Dedifferentiated amniotic fluid mesenchymal stem cell (primary cell): ENCODE measurements at regions not wholly inside any gene's neighbourhood (a gene's known extent, or its start where the extent isn't known, plus 50 kb on each side); places are given as distances from the start of the nearest gene placed in this dataset.

ENCODE experiments used
- DNase-seq: peaks from one replicate; pipeline ENCODE4 v3.0.0-alpha.2; 2016; ENCODE audit errors: extremely low spot score

DNA sequence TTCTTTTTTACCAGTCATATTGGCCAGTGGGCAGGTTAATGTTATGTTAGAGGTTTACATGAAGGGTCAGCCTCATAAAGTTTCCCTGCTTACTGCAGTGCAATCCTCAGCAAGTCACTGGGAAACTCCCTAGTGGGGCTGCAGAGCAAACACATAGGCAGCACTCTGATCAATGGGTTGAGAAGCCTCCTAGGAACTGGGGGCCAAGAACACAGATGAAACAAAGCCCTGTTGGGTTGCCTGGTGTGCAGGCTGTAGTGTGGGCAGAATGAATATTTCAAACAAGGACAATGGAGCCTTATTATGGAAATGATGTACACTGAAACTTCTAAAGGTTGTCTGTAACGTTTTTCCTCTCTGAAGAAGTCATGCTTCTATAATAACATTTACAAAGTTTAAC lies 431.6 kb upstream of the PTBP2 start:
- DNase-seq, result no peak

DNA sequence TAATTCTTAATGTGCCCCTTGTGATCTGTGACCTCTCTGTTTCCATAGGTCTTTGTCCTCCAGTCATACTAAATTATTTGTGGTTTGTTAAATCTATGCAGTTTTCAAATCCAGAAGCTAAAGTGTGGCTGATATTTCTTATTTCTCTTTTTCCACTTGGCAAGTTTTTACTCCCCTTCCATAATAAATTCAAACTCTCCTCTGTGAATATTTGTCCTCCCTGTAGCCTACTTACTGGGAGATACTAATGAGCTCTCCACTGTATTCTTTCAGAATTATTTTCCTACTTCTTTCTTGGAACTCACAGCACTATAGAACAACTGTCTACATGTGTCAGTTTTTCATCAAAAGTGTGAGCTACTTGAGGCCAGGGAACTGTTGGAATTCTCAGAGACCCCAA lies 430.8 kb upstream of the PTBP2 start:
- no peak for DNase-seq

DNA sequence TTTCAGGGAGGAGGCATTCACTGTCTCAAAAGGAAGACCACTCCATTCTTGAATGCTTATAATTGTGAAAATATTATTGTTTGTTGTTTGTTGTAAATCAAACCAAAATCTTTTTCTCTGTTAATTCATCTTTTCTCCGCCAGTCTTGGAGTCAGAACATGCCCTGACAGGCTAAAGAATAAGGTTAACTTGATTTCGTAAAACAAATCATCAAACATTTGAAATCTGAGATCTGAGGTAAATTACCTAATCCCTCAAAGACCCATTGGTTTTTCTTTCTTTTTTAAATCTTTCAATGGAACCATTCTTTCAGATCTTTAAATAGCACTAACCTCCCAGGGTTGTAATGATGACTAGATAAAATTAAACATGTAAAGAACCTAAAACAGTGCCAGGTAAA lies 430.1 kb upstream of the PTBP2 start:
- DNase-seq, result no peak

DNA sequence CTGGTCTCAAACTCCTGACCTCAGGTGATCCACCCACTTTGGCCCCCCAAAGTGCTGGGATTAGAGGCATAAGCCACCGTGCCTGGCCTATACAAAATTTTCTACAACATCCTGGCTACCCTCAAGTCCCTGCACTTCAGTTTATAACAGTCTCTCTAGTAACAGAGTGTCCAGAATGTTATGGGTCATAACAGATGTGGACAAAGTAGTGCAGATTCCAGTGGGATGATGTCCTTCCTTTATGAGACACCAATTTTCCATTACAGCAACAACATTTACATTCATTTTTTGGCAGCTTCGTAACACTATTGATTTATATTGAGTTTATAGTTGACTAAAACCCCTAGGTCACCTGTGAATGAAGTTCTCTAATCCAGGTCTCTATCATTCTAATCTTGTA lies 429.4 kb upstream of the PTBP2 start:
- no peak for DNase-seq

DNA sequence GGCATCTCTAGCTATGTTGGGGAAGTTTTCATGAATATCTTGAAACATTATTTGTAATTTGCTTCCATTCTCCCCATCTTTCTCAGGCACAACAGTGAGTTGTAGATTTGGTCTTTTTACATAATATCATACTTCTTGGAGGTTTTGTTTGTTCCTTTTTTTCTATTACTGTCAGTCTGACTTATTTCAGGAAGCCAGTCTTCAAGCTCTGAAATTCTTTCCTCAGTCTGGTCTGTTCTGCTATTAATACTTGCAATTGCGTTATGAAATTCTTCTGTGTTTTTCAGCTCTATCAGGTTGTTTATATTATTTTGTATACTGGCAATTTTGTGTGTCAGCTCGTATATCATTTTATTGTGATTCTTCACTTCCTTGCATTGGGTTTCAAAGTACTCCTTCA lies 424.6 kb upstream of the PTBP2 start:
- no peak for DNase-seq

DNA sequence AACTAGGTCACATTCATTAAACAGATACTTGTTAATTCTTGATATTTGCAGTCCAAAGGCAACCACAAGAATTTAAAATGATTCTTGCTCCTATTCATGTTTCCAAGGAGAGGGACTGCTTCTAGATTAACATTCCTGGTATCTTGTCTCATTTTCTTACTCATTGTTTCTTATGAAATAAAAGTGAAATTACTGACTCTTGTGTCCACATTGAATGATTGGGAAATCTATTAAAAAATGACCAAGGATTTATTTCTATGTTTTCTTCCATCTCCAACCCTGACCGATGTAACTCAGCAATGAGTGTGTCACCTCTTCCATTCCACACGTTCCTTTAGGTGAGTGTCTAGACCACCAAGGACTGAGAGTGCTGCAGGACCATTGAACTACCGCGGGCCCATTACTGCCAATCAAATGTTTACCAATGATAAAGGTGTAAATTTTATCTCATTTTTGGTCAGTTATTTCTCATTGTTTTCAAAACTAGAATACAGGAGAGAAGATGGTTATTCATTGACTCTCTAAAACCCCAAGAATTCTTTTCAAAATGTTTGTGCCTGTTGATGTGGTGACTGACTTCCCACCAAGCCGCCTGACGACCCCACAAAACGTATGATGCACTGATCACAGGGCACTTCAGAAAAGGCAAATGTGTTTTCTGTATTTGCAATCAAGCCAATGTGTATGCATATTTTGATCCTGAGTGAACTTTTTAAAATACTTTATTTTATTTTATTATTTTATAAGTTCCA lies 414.6 kb upstream of the PTBP2 start:
- DNase-seq, result peak; percentile 64

DNA sequence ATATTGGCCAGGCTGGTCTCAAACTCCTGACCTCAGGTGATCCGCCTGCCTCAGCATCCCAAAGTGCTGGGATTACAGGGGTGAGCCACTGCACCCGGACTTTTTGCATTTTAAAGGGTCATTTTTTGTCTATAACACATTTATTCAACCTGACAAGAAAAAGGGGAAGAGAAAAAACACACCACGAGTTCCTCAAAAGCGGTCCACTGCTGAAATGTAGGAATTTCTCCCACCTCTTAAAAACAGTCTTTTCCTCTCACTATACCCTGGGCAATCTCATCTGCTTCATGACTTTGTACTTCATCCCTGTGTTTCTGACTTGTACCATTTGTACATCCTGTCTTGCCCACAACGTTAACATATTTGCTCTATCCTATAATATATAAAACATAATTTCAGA lies 413.3 kb upstream of the PTBP2 start:
- no peak for DNase-seq

DNA sequence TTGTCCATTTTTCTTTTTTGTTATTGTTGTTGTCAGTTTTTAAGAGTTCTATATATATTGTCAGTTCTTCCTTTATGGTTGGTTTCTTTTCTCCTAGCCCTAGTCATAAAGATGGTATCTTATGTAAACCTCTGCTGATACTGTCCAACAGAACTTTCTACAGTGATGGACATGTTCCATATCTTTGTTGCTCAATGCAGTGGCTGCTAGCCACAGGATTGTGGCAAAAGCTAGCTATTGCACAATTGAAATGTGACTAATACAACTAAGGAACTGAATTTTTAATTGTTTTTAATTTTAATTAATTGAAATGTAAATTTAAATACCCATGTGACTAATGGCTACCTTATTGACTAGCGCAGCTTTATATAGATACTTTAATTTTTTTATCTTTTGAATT lies 411.8 kb upstream of the PTBP2 start:
- peak; percentile 41 for DNase-seq

DNA sequence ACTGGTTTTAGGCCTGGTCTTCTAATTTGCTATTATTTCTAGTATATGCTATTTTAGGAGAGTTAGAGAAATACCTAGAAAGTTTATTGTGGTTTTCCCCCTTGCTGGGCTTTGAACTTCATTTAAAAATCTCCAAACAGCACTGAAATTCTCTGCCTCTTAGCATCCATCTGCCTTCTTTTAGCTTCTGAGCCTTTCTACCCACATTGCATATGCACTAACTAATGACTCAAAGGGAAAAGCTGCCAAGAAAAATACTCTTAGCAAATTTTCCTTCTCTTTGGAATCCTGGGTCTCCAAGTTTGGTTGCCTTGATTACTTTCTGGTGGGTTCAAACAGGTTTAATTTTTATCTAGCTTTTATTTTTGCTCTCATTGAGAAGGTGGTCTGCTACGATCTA lies 408.4 kb upstream of the PTBP2 start:
- DNase-seq, result peak; percentile 57

DNA sequence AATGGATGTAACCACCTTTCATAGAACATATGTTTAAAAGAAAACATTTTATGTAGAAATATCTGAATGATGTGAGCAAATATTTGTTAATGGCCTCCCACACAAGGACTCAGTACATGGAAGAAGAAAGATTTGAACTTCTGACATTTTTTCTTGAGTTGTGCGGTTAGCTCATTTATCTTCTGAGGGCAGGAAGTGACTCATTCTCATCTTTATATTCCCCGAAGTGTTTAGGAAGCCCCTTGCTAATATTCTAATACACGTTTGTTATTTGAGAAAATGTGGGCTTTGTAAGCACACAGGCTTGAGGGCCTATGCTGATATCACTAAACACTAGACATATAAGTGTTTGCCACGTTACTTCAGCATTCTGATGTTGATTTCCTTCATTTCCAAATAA lies 392.5 kb upstream of the PTBP2 start:
- no peak for DNase-seq

DNA sequence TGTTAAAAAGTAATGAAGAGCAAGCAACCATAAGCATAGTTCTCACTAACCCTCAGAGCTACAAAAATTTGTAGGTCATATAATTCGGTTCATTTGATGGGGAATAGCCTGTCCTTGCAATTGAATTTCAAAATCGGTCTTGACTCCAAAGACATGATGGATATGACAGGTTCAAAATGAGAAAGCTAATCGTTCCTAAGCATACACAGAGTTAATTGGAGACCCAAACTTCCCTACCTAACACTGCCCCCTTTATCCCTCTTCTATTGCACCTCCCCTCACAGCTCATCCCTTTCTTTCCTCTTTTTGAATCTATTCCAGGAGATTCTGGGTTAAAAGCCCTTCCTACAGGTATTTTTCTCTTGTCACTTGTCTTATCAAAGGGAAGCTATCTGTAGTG lies 390.0 kb upstream of the PTBP2 start:
- DNase-seq, result no peak

DNA sequence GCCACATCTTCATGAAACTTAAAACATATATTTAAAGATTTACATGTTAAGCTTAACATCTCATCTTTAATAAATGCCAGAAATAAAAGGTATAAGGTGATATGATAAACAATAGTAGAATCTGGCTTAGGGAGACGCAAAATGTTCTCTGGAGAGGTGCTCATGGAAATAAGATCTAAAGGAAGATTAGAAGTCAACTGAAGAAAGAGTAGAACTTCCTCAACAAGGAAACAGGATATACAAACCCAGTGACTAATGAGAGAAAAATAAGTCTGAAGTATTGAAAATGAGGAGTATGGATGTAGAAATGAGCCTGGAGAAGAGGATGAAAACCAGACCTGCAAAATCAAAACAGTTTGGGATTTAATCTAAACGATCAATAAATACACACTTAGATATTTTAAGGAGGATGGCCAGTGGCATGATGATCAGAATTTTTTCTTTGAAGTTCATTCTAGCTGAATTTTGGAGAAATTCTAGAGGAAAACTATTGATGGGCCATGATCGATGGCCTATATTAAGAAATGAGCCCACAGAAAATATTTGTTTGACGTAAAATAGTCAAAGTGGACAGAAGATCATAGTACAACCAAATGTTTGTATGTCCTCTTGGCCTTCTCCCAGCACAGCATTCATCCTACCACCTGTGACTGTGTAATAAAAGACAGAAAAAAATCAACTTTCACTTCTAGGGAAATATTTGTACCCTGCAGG lies 387.9 kb upstream of the PTBP2 start:
- no peak for DNase-seq

DNA sequence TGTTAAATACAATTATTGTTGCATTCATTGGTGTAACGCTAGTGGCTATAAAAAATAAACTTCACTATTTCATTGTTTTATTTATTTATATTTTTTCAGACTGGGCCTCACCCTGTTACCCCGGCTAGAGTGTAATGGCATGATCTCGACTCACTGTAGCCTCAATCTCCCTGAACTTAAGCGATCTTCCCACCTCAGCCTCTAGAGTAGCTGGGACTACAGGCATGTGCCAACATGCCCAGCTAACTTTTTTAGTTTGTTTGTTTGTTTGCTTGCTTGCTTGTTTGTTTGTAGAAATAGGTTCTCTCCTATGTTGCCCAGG lies 387.4 kb upstream of the PTBP2 start:
- DNase-seq, result no peak

DNA sequence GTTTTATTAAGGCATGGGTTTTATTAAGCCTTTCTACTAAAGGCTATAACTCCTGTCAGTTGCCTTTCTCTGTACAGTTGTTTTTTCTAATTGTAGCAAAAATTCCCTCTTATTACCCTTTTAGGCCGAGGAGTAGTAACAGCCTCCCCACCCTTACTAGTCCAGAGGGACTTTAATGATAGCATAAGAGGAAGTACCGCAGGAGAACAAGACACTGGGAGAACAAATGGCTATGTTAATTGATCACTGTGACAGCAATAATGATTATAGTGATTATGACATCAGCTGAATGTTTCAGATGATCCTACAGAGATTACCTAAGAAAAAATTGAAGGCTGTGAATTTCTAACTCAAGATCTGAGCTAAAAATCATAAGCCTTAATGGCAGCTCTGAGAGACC lies 383.0 kb upstream of the PTBP2 start:
- no peak for DNase-seq

DNA sequence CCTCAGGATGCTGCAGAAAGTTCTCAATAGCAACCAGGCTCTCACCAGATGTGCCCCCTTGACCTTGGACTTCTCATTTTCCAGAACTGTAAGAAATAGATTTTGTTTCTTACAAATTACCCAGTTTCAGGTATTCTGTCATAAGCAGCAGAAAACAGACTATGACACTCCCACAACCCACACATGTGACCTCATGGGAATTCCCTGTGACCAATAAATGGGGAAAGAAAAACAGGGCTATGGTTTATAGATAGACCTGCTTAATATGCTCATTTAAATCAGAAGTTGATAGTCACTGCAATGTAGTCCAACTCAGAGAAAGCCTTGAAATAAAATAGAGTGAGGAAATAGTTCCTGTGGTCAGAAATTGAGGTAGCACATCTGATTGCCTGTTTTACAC lies 380.9 kb upstream of the PTBP2 start:
- no peak for DNase-seq

DNA sequence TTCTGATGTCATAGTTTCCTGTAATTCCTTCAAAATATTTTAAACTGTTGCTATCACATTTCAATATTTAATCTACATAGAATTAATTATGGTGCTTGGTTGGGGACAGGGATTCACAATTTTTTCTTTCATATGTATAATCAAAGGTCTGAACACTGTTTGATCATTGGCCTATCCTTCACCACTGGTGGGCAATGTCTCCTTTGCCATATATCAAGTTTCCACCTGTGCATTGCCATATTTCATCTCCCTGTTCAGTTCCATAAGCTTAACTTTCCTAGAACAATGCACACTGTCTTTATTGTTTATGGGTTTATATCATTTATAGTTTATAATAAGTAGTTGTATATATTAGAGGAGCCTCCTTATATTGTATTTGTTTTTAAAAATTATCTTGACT lies 374.9 kb upstream of the PTBP2 start:
- no peak for DNase-seq

DNA sequence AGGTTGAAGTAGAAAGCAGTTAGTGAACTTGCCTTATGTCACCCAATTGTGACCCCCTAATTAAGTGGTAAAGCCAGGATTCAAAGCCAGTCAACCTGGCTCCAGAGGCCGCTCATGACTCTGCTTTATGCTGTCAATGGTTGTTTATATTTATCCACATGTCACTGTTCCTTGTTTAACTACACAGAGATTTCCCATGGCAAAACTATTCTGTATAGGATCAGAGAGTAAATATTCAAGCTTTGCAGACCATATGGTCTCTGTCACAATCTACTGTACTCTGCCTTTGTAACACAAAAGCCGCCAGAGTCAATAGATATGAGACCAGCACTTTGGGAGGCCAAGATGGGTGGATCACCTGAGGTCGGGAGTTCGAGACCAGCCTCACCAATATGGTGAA lies 371.7 kb upstream of the PTBP2 start:
- no peak for DNase-seq

DNA sequence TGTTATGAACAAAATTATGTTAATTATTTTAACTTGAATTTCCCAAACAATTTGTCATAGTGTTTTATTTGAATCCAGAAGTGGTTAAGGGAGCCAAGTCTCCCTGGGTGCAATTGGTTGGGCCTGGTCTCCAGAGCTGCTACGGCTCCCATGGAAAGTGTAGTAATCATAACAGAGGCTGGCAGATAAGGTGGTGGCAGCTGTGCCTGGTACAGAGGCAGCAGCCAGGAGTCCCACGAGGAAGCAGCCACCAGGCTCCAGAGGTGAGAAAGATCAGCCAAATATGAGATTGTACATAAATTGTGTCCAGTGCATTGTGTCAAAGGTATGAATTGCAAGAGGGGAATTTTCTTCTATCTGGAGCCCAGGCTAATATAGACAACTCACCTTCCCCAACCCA lies 368.9 kb upstream of the PTBP2 start:
- no peak for DNase-seq

DNA sequence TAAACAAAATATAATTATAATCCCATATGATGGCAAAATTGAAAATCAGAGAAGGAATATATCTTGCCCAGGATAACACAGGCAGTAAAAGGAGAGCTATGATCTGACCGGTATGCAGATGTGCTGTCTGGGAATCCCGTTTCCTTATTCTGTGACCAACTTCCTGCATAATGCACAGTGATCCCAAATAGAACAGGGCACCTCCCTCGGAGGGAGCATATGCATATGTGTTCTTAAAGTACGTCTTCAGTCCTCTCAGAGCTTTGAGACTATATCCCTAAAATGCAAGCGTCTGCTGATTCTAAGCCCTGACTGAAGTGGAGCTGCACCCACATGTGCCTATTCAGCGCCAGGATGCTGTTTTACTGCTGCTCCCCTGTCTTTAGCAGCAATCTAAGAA lies 366.1 kb upstream of the PTBP2 start:
- DNase-seq, result no peak

DNA sequence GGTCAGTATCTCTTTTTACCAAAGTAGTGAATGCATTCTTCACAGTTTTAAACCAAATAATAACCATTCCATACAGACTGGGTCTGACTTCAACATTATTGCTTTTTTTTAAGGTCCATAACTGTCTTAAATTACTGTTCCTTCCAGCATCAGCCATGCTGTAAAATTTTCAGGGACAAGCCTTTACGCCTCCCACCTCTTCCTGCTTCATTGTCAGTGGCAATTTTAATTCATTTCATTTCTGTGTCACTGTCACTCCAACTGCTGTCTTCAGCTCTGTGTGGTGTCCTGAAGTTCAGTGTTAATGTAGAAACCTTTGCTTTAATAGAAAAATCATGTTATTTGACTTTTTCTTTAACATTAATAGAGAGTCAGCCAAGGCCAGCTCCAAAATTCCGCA lies 365.6 kb upstream of the PTBP2 start:
- no peak for DNase-seq

DNA sequence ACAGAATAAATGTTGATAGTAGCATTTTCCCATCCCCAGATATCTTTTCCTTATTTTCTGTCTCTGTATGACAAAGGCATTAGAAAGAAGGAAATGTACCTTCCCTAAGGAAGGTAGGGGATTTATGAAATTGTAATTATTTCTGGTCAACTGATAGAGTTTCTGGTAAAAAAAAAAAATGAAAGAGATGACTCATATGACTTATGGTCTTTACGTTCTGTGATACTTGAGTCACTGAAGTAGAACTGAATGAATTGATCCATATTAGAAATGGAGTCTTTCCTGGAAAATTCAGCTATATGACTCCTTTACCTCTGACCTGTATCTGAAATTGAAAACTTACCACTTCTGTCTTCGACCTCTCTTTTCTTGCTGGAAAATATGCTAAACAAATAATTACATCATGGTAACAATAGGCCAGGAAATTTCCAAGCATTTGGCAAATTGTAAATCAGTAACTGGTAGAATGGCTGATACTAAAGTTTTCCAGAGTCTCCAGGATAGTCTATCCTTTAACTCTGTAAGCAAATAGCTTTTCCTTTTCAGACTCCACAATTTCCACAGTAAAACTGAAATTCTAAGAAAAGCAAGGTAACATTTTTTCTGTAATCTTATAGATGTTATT lies 364.3 kb upstream of the PTBP2 start:
- no peak for DNase-seq

DNA sequence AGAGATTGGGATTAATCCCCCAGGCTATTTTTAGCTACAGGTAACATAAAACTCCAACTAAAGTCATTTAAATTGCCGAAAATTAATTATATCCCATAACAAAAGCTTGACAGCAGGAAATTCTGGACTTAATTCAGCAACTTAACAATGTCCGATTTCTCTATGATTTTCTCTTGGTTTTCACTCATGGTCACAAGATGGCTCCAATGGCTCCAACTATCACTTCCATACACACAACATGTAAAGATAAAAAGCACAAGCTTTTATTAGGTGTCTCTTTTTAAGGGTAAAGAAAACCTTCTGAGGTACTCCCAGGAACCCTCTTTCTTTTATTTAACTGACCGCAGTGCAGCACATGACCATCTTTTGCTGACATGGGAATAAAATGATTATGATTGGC lies 363.5 kb upstream of the PTBP2 start:
- DNase-seq, result no peak

DNA sequence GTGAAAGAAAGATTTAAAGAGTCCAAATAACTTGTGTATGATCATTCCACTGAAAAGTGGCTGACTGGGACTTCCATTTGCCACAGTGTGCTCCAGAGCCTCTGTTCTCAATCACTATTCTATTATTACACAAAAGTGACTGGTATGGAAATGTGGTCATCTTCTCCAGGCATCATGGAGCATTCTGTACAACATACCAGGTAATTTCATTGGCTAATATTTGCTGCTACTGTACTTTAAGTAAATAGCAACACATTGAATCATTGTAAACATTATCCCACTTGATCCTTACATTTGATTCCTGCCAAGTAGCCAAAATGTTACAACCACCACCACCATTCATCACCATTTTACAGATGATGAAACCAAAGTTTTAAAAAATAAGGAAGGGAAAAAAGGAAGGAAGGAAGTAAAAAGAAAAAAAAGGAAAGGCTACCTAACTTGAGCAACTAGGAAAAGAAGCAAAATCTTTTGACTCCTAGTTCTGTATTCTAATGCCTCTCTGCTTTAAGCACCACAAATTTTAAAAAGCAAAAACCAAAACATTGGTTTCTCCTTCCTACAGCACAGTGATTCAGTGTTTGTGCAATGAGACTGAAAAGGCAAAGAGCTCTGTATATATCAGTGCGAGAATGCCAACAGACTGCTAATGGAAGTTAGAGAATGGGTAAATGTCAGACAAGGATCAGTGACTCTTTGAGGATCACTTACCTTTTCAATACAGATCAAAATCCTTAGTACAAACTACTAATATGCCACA lies 361.4 kb upstream of the PTBP2 start:
- DNase-seq, result no peak
